ENCODE measurements at regions not wholly inside any gene's neighbourhood (a gene's known extent, or its start where the extent isn't known, plus 50 kb on each side); places are given as distances from the start of the nearest gene placed in this dataset.

GRCh38 chr2:62432407-62432806, 73.6 kb downstream of the TMEM17 start:
- TF ChIP-seq CTCF (IDR thresholded peaks at IDR 0.05): no peak
- no peak for TF ChIP-seq POLR2A (IDR thresholded peaks at IDR 0.05)
- no peak for TF ChIP-seq POLR2AphosphoS5 (IDR thresholded peaks at IDR 0.05)

Data from breast epithelium (tissue), 3 donors.